Colonic mucosa (tissue), 4 donors: ENCODE measurements at regions not wholly inside any gene's neighbourhood (a gene's known extent, or its start where the extent isn't known, plus 50 kb on each side); places are given as distances from the start of the nearest gene placed in this dataset.
A peak's percentile ranks its signal among the peaks of the same experiment; 100 is the strongest.

Experiments used
- DNase-seq: peaks from one replicate; pipeline ENCODE4 v3.0.0-alpha.2; 2020
- H3K27ac ChIP-seq: fragments of 200-600 bp; one replicate; pipeline ENCODE4 v1.8.0; 2021
- H3K27me3 ChIP-seq: fragments of 200-600 bp; one replicate; pipeline ENCODE4 v1.8.0; 2021
- H3K36me3 ChIP-seq: fragments of 200-600 bp; one replicate; pipeline ENCODE4 v1.8.0; 2021
- H3K4me1 ChIP-seq: fragments of 200-600 bp; one replicate; pipeline ENCODE4 v1.8.0; 2021; ENCODE audit warnings: mild to moderate bottlenecking
- H3K4me3 ChIP-seq: fragments of 200-600 bp; one replicate; pipeline ENCODE4 v1.8.0; 2021
- H3K9ac ChIP-seq, 2 donors: one replicate each; pipeline ENCODE4 v1.7.0; 2013; ENCODE audit warnings: control low read depth in 2 of 2, low read depth in 2 of 2, low read length in 2 of 2
- H3K9me3 ChIP-seq: fragments of 200-600 bp; one replicate; pipeline ENCODE4 v1.8.0; 2021
- intact Hi-C: fragments of 100-400 bp; cut with DNase I; formaldehyde crosslinking; loops from one replicate; pipeline ENCODE4 v1.14.1; 2022
- TF ChIP-seq, protein P1 (sequence below): fragments of 200-600 bp; IDR thresholded peaks from one replicate; pipeline ENCODE4 v1.8.0; 2022; ENCODE audit warnings: antibody characterized with exemption, mild to moderate bottlenecking
- donor health status: healthy.
- donor health status: DM: no; HTN: no; CAD: no.
- donor health status: DM: no; HTN: no; CAD: no.

DNA sequence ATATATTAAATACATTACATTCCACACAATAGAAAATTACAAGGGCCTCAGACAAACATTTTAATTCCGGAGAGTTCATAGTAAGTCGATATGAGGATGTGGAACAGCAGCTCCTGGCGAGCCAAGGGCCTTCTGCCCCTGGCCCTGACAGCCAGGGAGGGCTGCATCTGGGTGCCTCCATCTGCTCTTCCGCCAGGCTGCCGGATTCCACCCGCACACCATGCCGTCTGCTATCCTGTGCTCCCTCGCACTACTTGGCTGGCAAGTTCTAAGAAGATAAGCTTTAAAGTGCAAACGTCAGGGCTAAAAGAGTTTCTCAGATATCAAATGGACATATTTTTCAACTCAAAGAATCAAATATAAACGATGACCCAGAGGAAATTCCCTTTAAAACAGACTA lies 656.3 kb upstream of the NOX3 start:
- Histone ChIP-seq H3K36me3 (no peaks in the 10 kb centered on the region), H3K27me3 (no peaks in the 10 kb centered on the region), H3K9me3 (no peaks in the 10 kb centered on the region), H3K9ac (no peak overlapping the region), H3K4me1 (no peaks in the 10 kb centered on the region), H3K27ac (no peak overlapping the region), H3K4me3 (no peak overlapping the region)
- DNase-seq: no peak
- intact Hi-C loops: no loop called here
- TF ChIP-seq, protein P1, sequence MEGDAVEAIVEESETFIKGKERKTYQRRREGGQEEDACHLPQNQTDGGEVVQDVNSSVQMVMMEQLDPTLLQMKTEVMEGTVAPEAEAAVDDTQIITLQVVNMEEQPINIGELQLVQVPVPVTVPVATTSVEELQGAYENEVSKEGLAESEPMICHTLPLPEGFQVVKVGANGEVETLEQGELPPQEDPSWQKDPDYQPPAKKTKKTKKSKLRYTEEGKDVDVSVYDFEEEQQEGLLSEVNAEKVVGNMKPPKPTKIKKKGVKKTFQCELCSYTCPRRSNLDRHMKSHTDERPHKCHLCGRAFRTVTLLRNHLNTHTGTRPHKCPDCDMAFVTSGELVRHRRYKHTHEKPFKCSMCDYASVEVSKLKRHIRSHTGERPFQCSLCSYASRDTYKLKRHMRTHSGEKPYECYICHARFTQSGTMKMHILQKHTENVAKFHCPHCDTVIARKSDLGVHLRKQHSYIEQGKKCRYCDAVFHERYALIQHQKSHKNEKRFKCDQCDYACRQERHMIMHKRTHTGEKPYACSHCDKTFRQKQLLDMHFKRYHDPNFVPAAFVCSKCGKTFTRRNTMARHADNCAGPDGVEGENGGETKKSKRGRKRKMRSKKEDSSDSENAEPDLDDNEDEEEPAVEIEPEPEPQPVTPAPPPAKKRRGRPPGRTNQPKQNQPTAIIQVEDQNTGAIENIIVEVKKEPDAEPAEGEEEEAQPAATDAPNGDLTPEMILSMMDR: no peak

DNA sequence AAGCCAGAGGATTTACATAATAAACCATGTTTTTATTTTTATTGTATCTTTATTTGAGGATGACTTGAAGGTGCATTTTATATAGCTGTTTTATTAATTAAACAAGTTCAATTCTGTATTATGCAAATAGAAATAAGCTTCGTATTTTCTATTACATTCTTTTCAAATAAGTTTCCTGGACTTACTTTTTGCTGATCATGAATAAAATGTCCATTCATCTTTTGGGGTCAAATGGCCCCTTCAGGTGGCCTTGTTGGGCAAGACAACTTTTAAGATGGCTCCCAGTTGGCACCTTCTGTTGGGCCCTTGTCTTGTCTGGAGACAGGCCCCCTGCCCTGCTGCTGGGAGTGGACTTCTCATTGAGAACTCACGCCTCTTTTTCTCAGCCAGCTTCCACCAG lies 654.6 kb upstream of the NOX3 start:
- Histone ChIP-seq H3K9ac (no peak overlapping the region), H3K4me1 (no peaks in the 10 kb centered on the region), H3K4me3 (no peak overlapping the region), H3K9me3 (no peaks in the 10 kb centered on the region), H3K36me3 (no peaks in the 10 kb centered on the region), H3K27ac (no peak overlapping the region), H3K27me3 (no peaks in the 10 kb centered on the region)
- intact Hi-C loops: no loop called here
- TF ChIP-seq, protein P1: no peak
- DNase-seq: no peak

DNA sequence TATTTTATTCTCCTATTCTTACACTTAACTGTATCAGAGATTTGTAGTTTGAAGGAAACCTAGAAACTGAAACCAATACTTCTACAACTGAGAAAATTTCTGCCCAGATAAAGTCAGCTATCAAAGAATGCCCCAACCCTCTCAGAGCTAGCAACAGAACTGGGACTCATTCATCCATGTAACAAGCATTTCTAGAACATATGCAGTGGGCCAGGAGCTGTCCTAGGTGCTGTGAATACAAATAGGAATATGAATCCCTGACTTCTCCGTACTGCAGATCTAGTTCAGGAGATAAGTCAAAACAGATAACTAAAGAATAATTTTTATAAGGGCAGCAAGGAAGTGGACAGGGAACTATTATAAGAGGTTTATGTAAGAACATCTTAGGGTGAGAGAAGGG lies 654.1 kb upstream of the NOX3 start:
- Histone ChIP-seq H3K27me3 (no peaks in the 10 kb centered on the region), H3K4me1 (no peaks in the 10 kb centered on the region), H3K27ac (no peak overlapping the region), H3K9ac (no peak overlapping the region), H3K4me3 (no peak overlapping the region), H3K9me3 (no peaks in the 10 kb centered on the region), H3K36me3 (no peaks in the 10 kb centered on the region)
- intact Hi-C loops: no loop called here
- TF ChIP-seq, protein P1: no peak
- no peak for DNase-seq

DNA sequence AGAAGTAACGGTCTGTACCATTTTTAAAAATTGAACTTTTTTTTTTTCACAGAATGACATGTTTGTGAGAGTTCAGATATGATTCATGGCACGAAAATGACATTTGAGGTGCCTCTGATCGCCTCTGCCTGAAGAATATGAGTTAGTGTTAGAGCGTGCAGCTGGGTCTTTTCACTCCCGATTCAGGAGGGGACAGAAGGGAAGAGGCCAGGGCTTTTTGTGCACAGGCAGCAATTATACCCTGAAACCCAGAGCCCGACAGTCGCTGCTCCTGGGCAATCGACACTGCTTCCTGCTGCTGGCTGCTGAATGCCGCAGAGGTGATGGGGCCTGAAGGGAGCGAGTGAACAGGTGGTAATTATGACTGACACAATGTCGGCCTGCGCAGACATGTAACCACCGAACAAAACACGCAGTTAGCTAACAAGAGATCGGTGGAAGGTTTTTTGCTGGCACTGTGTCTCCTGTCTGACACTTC lies 652.0 kb upstream of the NOX3 start:
- Histone ChIP-seq H3K27me3 (no peaks in the 10 kb centered on the region), H3K9ac (no peak overlapping the region), H3K4me3 (no peak overlapping the region), H3K27ac (no peak overlapping the region), H3K9me3 (no peaks in the 10 kb centered on the region), H3K36me3 (no peaks in the 10 kb centered on the region), H3K4me1 (no peaks in the 10 kb centered on the region)
- TF ChIP-seq, protein P1: no peak
- intact Hi-C loops: no loop called here
- no peak for DNase-seq

DNA sequence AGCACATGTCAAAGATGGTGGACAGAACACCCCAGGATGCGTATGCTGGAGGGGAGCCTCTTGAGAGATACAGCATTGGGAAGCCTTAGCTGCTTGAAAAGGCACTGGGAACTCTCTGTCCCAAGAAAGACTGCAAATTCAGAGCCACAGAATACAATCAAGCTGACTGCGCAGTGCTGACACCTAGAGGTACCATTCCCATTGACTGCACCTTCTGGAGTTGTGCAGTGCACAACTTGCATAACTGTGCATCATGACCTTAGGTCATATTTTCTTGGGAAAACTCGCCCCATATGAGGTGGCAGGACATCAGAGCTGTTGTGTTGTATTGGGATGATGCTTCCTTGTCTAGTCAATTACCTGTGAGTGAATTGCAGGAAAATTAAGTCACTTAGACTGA lies 646.5 kb upstream of the NOX3 start:
- intact Hi-C loops: no loop called here
- H3K36me3 ChIP-seq: no peaks in the 10 kb centered on the region
- H3K4me3 ChIP-seq: no peak overlapping the region
- no peaks in the 10 kb centered on the region for H3K27me3 ChIP-seq
- H3K27ac ChIP-seq: no peak overlapping the region
- no peak overlapping the region for H3K9ac ChIP-seq
- H3K9me3 ChIP-seq: no peaks in the 10 kb centered on the region
- TF ChIP-seq, protein P1: no peak
- no peaks in the 10 kb centered on the region for H3K4me1 ChIP-seq
- DNase-seq: peak; percentile 30

DNA sequence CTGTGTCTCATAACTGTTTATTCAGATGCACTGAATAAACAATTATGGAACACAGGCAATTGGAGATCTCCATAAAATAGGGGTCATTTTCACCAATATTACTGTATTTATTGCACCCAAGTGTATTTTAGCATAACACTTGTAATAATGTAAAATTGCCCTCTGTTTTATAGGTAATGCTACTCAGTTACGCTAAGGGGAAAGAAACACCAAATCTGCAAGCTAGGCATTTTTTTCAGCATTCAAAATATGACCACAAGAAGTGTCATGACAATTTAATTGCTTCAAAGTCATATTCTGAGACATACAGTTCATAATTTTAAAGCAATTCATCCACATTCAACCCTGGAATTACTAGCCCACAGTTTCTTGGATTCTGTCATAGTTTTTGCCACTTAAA lies 643.2 kb upstream of the NOX3 start:
- no peak overlapping the region for H3K27ac ChIP-seq
- no peak overlapping the region for H3K9ac ChIP-seq
- no peaks in the 10 kb centered on the region for H3K36me3 ChIP-seq
- intact Hi-C loops: no loop called here
- no peak overlapping the region for H3K4me3 ChIP-seq
- TF ChIP-seq, protein P1: no peak
- no peaks in the 10 kb centered on the region for H3K9me3 ChIP-seq
- no peak for DNase-seq
- H3K4me1 ChIP-seq: no peaks in the 10 kb centered on the region
- no peaks in the 10 kb centered on the region for H3K27me3 ChIP-seq
